Adrenal gland (tissue), 9 donors: ENCODE measurements at regions not wholly inside any gene's neighbourhood (a gene's known extent, or its start where the extent isn't known, plus 50 kb on each side); places are given as distances from the start of the nearest gene placed in this dataset.

Experiments
- DNase-seq, 7 donors: peaks; one replicate each; pipeline ENCODE4 v3.0.0-alpha.2; 2019 to 2020
- H3K27ac ChIP-seq, 5 donors: fragments of 200-600 bp; sonication (generic) in 4 of 5; 1 replicate in 3 of 5; 2 replicates in 2 of 5; pipeline versions ENCODE4 v1.5.1 to v1.8.0; 2016 to 2020; ENCODE audit warnings: mild to moderate bottlenecking in 1 of 5
- H3K27me3 ChIP-seq: fragments of 200-600 bp; 2 replicates; pipeline ENCODE4 v1.8.0; 2021
- H3K36me3 ChIP-seq, 2 donors: fragments of 200-600 bp; replicated peaks in 1 of 2; 1 replicate in 1 of 2; 2 replicates in 1 of 2; pipeline versions ENCODE4 v1.5.1 to v1.8.0; 2018 to 2022
- H3K4me1 ChIP-seq, 2 donors: fragments of 200-600 bp; replicated peaks in 1 of 2; 1 replicate in 1 of 2; 2 replicates in 1 of 2; pipeline versions ENCODE4 v1.5.1 to v1.8.0; 2018 to 2021
- H3K4me3 ChIP-seq, 4 donors: fragments of 200-600 bp; sonication (generic) in 3 of 4; one replicate each; pipeline ENCODE4 v1.5.1; 2016 to 2018
- H3K9me3 ChIP-seq, 3 donors: fragments of 200-600 bp; sonication (generic) in 1 of 3; replicated peaks in 1 of 3; 1 replicate in 2 of 3; 2 replicates in 1 of 3; pipeline versions ENCODE4 v1.5.1 to v1.8.0; 2016 to 2021
- POLR2A ChIP-seq, 2 donors: fragments of 450-650 bp; IDR thresholded peaks; one replicate each; pipeline ENCODE4 v1.6.1; 2017; ENCODE audit warnings: antibody characterized with exemption in 2 of 2, mild to moderate bottlenecking in 2 of 2, moderate library complexity in 1 of 2
- whole genome bisulfite sequencing, 4 donors: extraction: QIAGEN DNeasy Blood & Tissue Kit in 2 of 4; methylation state at CpG; one replicate each; pipeline versions ENCODE4 v1.1.5 to v1.1.7; 2013 to 2017; 5-methylcytosine and 5-hydroxymethylcytosine counted together
- intact Hi-C, 2 donors: fragments of 100-400 bp; cut with DNase I; formaldehyde crosslinking; loops; one replicate each; pipeline versions ENCODE4 v1.14.1 to v1.15.0; 2022 to 2023
- TF ChIP-seq, protein P1 (sequence below), 6 experiments: fragments of 450-650 bp in 4 of 6; fragments of 200-600 bp in 2 of 6; sonication (generic) in 1 of 6; IDR thresholded peaks; 1 replicate in 5 of 6; 2 replicates in 1 of 6; pipeline versions ENCODE4 v1.5.1 to v1.8.0; 2016 to 2021; ENCODE audit warnings: antibody characterized with exemption in 6 of 6, mild to moderate bottlenecking in 2 of 6, moderate library complexity in 1 of 6
- donor health status: healthy with polysubstance abuse.
- donor health status: Bipolar disorder and iron deficiency.
- donor health status: DM: yes; HTN: yes; CAD: no.
- donor health status: DM: no; HTN: no; CAD: no.
- donor health status: DM: no; HTN: no; CAD: no.

DNA sequence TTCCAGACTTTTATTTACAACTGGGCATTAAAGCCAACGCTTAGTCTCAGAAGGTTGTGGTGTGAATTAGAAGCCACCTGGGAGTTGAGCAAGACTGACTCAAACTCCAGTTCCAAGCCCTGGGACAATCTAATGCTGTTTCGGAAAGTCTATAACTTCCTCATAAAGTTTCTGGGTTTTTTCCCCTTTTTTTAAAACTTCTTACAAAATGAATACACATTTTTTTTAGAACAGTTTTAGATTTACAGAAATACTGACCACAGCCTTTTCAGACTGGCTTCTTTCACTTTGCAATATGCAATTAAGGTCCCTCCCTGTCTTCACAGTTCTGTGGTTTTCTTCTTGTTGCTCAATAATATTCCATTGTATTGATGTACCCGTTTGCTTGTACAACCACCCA lies 115.9 kb upstream of the TWIST2 start:
- peak in 1 of 7 donors; percentile 2 for DNase-seq
- H3K36me3 ChIP-seq, result no peaks in the 10 kb centered on the region
- no peak overlapping the region for H3K27ac ChIP-seq
- 56 to 71% (median 63%) methylated on average over 3 of the region's 3 CpGs for WGBS, 4 donors
- peaks cover 0 to 12% of the 10 kb centered on the region in 2 donors for H3K4me1 ChIP-seq
- no peak for TF ChIP-seq POLR2A (IDR thresholded peaks at IDR 0.05)
- TF ChIP-seq, protein P1, sequence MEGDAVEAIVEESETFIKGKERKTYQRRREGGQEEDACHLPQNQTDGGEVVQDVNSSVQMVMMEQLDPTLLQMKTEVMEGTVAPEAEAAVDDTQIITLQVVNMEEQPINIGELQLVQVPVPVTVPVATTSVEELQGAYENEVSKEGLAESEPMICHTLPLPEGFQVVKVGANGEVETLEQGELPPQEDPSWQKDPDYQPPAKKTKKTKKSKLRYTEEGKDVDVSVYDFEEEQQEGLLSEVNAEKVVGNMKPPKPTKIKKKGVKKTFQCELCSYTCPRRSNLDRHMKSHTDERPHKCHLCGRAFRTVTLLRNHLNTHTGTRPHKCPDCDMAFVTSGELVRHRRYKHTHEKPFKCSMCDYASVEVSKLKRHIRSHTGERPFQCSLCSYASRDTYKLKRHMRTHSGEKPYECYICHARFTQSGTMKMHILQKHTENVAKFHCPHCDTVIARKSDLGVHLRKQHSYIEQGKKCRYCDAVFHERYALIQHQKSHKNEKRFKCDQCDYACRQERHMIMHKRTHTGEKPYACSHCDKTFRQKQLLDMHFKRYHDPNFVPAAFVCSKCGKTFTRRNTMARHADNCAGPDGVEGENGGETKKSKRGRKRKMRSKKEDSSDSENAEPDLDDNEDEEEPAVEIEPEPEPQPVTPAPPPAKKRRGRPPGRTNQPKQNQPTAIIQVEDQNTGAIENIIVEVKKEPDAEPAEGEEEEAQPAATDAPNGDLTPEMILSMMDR (IDR thresholded peaks at IDR 0.05), result no peak
- H3K27me3 ChIP-seq, result no peaks in the 10 kb centered on the region
- intact Hi-C loops, result no loop called here
- peaks cover 0 to 4% (median 0%) of the 10 kb centered on the region in 3 donors for H3K9me3 ChIP-seq
- H3K4me3 ChIP-seq, result no peak overlapping the region

DNA sequence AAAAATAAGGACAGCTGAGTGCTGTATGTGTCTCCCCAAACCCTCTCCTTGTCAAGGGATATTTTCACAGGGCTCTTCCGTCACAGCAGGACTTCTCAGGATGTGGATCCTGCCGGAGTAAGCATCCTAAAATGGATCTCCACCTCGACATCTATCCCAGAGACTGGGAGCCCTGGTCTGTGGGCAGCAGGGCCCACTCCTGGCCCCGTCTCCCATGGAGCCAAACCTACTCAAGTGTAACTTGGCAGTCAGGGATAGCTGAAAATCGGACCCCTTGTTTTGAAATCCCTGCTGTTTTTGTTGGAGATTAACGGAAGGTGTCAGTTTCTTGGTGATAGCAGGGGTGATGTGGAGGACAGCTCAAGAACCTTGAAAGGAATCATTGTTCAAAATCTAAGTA lies 109.0 kb upstream of the TWIST2 start:
- H3K27me3 ChIP-seq, result peaks cover 11% of the 10 kb centered on the region
- H3K9me3 ChIP-seq, result peaks cover 0 to under 1% (median 0%) of the 10 kb centered on the region in 3 donors
- H3K27ac ChIP-seq, result no peak overlapping the region
- H3K4me3 ChIP-seq, result no peak overlapping the region
- 50 to 70% (median 60%) methylated on average over 6 of the region's 6 CpGs for WGBS, 4 donors
- no peaks in the 10 kb centered on the region for H3K36me3 ChIP-seq
- H3K4me1 ChIP-seq, result no peaks in the 10 kb centered on the region
- no peak for DNase-seq
- TF ChIP-seq, protein P1 (IDR thresholded peaks at IDR 0.05), result no peak
- TF ChIP-seq POLR2A (IDR thresholded peaks at IDR 0.05), result no peak
- intact Hi-C loops, result no loop called here

DNA sequence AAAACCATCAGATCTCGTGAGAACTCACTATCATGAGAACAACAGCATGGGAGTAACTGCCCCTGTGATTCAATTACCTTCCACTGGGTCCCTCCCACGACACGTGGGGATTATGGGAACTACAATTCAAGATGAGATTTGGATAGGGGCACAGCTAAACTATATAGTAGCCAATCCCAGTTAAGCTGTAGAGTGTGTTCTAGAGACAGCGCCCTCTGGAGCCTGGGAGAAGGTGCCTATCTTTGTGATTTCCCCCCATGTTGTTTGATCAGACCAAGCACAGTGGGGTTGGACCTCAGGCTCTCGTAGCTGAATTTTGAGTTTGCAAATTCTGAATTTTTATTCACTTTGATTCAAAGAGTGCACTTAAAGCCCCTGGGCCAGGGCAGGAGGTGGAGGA lies 108.2 kb upstream of the TWIST2 start:
- WGBS, 4 donors, result 65 to 77% (median 66%) methylated on average over 5 of the region's 5 CpGs
- DNase-seq, result no peak
- H3K4me1 ChIP-seq, result no peaks in the 10 kb centered on the region
- H3K36me3 ChIP-seq, result no peaks in the 10 kb centered on the region
- intact Hi-C loops, result no loop called here
- H3K27ac ChIP-seq, result no peak overlapping the region
- peaks cover 11% of the 10 kb centered on the region for H3K27me3 ChIP-seq
- no peak overlapping the region for H3K4me3 ChIP-seq
- no peak for TF ChIP-seq POLR2A (IDR thresholded peaks at IDR 0.05)
- TF ChIP-seq, protein P1 (IDR thresholded peaks at IDR 0.05), result no peak
- H3K9me3 ChIP-seq, result no peaks in the 10 kb centered on the region

DNA sequence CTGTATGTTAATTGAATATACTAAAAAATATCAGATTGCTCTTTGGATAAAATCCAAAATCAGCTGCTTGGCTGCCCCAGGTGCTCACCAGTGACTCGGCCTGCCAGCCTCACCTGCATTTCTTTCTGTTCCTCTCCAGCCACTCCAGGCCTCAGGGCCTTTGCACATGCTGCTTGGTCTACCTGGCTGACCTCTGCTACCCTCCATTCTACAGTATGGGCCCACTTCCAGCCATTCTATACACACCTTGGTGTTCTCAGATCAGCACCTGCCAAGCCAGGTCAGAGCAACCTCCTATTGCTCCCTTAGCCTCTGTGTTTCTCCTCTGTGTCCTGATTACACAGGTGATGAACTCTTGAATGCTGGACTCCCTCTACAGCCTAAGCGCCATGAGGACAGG lies 106.6 kb upstream of the TWIST2 start:
- H3K27ac ChIP-seq, result no peak overlapping the region

More for the DNA sequence above, 106.6 kb upstream of the TWIST2 start:
- Histone ChIP-seq H3K9me3 (no peaks in the 10 kb centered on the region), H3K4me3 (no peak overlapping the region), H3K27me3 (peaks cover 11% of the 10 kb centered on the region), H3K36me3 (no peaks in the 10 kb centered on the region), H3K4me1 (no peaks in the 10 kb centered on the region)
- intact Hi-C loops, result no loop called here
- DNase-seq, result no peak
- TF ChIP-seq, protein P1 (IDR thresholded peaks at IDR 0.05), result no peak
- TF ChIP-seq POLR2A (IDR thresholded peaks at IDR 0.05), result no peak
- WGBS, 4 donors, result 64 to 85% (median 75%) methylated on average over 2 of the region's 2 CpGs
